ENCODE measurements at regions not wholly inside any gene's neighbourhood (a gene's known extent, or its start where the extent isn't known, plus 50 kb on each side); places are given as distances from the start of the nearest gene placed in this dataset.
"Not testable (repeated sequence)": the region's sequence is repeated elsewhere in the genome, so short reads cannot be mapped to it uniquely, and the experiment has no call there.

DNA sequence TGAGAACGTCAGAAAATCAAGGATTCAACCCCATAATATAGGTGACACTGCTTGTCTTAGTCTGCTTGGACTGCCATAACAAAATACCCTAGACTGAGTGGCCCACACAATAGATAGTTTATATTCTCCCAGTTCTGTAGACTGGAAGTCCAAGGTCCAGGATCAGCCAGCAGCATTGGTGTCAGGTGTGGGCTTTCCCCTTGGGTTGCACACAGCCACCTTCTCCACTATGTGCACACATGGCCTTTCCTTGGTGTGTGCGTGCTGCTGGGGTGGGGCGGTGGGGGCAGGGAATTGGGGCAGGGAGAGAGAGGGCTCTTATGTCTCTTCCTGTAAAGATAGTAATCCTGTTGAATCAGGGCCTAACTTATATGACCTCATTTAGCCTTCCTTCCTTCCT is 106.4 kb downstream of the SLC25A47 start:
- DNase-seq (ENCODE audit: low spot score) = no peak
- no peak overlapping the region for H3K4me3 Mint-ChIP-seq
- POLR2A ChIA-PET = no interaction called here

DNA sequence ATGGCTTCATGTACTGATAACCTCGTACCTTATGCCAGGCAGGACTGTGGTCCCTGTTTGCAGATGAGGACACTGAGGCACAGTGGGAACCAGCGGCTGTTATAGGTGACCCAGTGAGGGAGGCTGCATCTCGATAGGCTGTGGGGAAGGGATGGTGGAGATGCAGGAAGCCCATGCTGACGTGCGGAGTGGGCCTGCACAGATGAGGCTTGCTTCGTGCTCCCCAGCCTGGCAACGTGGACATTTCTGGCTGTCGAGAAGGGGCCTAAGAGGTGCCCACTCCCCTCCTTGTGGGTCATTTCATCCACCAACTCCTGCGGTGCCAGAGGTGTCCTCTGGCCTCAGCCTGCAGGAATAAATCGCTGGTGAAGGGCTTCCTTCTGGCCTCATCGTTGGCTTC is 107.4 kb downstream of the SLC25A47 start:
- TF ChIP-seq, protein P1, sequence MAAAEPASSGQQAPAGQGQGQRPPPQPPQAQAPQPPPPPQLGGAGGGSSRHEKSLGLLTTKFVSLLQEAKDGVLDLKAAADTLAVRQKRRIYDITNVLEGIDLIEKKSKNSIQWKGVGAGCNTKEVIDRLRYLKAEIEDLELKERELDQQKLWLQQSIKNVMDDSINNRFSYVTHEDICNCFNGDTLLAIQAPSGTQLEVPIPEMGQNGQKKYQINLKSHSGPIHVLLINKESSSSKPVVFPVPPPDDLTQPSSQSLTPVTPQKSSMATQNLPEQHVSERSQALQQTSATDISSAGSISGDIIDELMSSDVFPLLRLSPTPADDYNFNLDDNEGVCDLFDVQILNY (CRISPR knock-in tag; IDR thresholded peaks at IDR 0.05) = no peak
- TF ChIP-seq FOXK1 (CRISPR knock-in tag; IDR thresholded peaks at IDR 0.05) = no peak
- TF ChIP-seq ESRRA (CRISPR knock-in tag; IDR thresholded peaks at IDR 0.05; ENCODE audit: borderline replicate concordance) = no peak
- no peak for TF ChIP-seq RELA (CRISPR knock-in tag; IDR thresholded peaks at IDR 0.05; ENCODE audit: borderline replicate concordance)
- TF ChIP-seq, protein P2, sequence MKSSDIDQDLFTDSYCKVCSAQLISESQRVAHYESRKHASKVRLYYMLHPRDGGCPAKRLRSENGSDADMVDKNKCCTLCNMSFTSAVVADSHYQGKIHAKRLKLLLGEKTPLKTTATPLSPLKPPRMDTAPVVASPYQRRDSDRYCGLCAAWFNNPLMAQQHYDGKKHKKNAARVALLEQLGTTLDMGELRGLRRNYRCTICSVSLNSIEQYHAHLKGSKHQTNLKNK (CRISPR knock-in tag; IDR thresholded peaks at IDR 0.05) = no peak
- H3K4me3 Mint-ChIP-seq = no peak overlapping the region
- H3K36me3 Mint-ChIP-seq = no peaks in the 10 kb centered on the region
- CTCF ChIA-PET = no interaction called here
- ATAC-seq (no peak), DNase-seq (ENCODE audit: low spot score) (no peak)
- POLR2A ChIA-PET = no interaction called here
- peaks cover 9% of the 10 kb centered on the region for H3K4me1 Mint-ChIP-seq
- H3K27me3 Mint-ChIP-seq (ENCODE audit: low read depth) = no peaks in the 10 kb centered on the region
- H3K27ac Mint-ChIP-seq = no peak overlapping the region
- H3K9me3 Mint-ChIP-seq = no peaks in the 10 kb centered on the region

More for the DNA sequence above, 106.4 kb downstream of the SLC25A47 start:
- ATAC-seq = no peak
- TF ChIP-seq ZNF396 (CRISPR knock-in tag; IDR thresholded peaks at IDR 0.05; ENCODE audit: borderline replicate concordance) (no peak), TP53 (CRISPR knock-in tag; IDR thresholded peaks at IDR 0.05) (no peak), EMX1 (CRISPR knock-in tag; IDR thresholded peaks at IDR 0.05) (no peak), ETV6 (CRISPR knock-in tag; IDR thresholded peaks at IDR 0.05) (no peak), ZNF416 (CRISPR knock-in tag; IDR thresholded peaks at IDR 0.05) (no peak), NFATC4 (CRISPR knock-in tag; IDR thresholded peaks at IDR 0.05) (no peak), SOX15 (CRISPR knock-in tag; IDR thresholded peaks at IDR 0.05) (no peak), ZNF317 (CRISPR knock-in tag; IDR thresholded peaks at IDR 0.05; ENCODE audit: borderline replicate concordance, low read depth) (no peak), FOXP1 (CRISPR knock-in tag; IDR thresholded peaks at IDR 0.05; ENCODE audit: borderline replicate concordance) (no peak), ELF4 (CRISPR knock-in tag; IDR thresholded peaks at IDR 0.05; ENCODE audit: low read depth) (no peak)
- TF ChIP-seq, protein P3, sequence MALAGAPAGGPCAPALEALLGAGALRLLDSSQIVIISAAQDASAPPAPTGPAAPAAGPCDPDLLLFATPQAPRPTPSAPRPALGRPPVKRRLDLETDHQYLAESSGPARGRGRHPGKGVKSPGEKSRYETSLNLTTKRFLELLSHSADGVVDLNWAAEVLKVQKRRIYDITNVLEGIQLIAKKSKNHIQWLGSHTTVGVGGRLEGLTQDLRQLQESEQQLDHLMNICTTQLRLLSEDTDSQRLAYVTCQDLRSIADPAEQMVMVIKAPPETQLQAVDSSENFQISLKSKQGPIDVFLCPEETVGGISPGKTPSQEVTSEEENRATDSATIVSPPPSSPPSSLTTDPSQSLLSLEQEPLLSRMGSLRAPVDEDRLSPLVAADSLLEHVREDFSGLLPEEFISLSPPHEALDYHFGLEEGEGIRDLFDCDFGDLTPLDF (CRISPR knock-in tag; IDR thresholded peaks at IDR 0.05) = no peak
- TF ChIP-seq, protein P4, sequence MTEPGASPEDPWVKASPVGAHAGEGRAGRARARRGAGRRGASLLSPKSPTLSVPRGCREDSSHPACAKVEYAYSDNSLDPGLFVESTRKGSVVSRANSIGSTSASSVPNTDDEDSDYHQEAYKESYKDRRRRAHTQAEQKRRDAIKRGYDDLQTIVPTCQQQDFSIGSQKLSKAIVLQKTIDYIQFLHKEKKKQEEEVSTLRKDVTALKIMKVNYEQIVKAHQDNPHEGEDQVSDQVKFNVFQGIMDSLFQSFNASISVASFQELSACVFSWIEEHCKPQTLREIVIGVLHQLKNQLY (CRISPR knock-in tag; IDR thresholded peaks at IDR 0.05) = no peak
- TF ChIP-seq, protein P5, sequence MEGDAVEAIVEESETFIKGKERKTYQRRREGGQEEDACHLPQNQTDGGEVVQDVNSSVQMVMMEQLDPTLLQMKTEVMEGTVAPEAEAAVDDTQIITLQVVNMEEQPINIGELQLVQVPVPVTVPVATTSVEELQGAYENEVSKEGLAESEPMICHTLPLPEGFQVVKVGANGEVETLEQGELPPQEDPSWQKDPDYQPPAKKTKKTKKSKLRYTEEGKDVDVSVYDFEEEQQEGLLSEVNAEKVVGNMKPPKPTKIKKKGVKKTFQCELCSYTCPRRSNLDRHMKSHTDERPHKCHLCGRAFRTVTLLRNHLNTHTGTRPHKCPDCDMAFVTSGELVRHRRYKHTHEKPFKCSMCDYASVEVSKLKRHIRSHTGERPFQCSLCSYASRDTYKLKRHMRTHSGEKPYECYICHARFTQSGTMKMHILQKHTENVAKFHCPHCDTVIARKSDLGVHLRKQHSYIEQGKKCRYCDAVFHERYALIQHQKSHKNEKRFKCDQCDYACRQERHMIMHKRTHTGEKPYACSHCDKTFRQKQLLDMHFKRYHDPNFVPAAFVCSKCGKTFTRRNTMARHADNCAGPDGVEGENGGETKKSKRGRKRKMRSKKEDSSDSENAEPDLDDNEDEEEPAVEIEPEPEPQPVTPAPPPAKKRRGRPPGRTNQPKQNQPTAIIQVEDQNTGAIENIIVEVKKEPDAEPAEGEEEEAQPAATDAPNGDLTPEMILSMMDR (IDR thresholded peaks at IDR 0.05) = no peak
- Mint-ChIP-seq H3K27ac (no peak overlapping the region), H3K4me1 (peaks cover 17% of the 10 kb centered on the region), H3K27me3 (ENCODE audit: low read depth) (no peaks in the 10 kb centered on the region), H3K9me3 (no peaks in the 10 kb centered on the region), H3K36me3 (no peaks in the 10 kb centered on the region)
- CTCF ChIA-PET = no interaction called here

DNA sequence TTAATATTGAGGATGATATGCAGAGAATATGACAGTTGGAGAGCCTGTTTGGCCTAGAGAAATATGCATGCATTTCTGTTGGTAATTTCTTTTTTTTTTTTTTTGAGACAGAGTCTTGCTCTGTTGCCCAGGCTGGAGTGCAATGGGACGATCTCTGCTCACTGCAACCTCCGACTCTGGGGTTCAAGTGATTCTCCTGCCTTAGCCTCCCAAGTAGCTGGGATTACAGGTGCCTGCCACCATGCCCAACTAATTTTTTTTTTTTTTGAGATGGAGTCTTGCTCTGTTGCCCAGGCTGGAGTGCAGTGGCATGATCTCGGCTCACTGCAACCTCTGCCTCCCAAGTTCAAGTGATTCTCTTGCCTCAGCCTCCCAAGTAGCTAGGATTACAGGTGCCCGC is 108.3 kb downstream of the SLC25A47 start:
- H3K36me3 Mint-ChIP-seq; H3K27me3 Mint-ChIP-seq (ENCODE audit: low read depth); H3K9me3 Mint-ChIP-seq; H3K4me1 Mint-ChIP-seq; H3K27ac Mint-ChIP-seq; DNase-seq (ENCODE audit: low spot score); ATAC-seq; H3K4me3 Mint-ChIP-seq; POLR2A ChIA-PET; CTCF ChIA-PET: not testable (repeated sequence)
